SK-N-SH treated with all-trans-retinoic acid at 6 μM for 48 hours (cell line): ENCODE measurements at regions not wholly inside any gene's neighbourhood (a gene's known extent, or its start where the extent isn't known, plus 50 kb on each side); places are given as distances from the start of the nearest gene placed in this dataset.

ENCODE experiments used
- ATAC-seq: fragments of 200-7000 bp; cut with Tn5 transposase; 3 replicates; pipeline ENCODE4 v1.9.1; 2020; ENCODE audit warnings: mild to moderate bottlenecking, moderate library complexity
- ARNTL ChIP-seq: fragments of 450-650 bp; formaldehyde crosslinking; IDR thresholded peaks from 2 replicates; pipeline ENCODE4 v1.5.0; 2020; ENCODE audit warnings: low read depth, mild to moderate bottlenecking, moderate library complexity, borderline replicate concordance
- BACH2 ChIP-seq: fragments of 250-450 bp; sonication (Bioruptor Pico); IDR thresholded peaks from 2 replicates; pipeline ENCODE4 v1.9.0; 2021; ENCODE audit warnings: mild to moderate bottlenecking, borderline replicate concordance
- CSDC2 ChIP-seq: fragments of 250-450 bp; sonication (Bioruptor Pico); IDR thresholded peaks from 2 replicates; pipeline ENCODE4 v1.5.0; 2020; ENCODE audit warnings: mild to moderate bottlenecking, moderate library complexity
- ESRRG ChIP-seq: fragments of 250-450 bp; sonication (Bioruptor Pico); IDR thresholded peaks from 2 replicates; pipeline ENCODE4 v1.6.1; 2021; ENCODE audit warnings: mild to moderate bottlenecking
- GLIS3 ChIP-seq: fragments of 250-450 bp; sonication (Bioruptor Pico); IDR thresholded peaks from 2 replicates; pipeline ENCODE4 v1.5.0; 2020; ENCODE audit warnings: mild to moderate bottlenecking, moderate library complexity
- ISL1 ChIP-seq: fragments of 250-450 bp; sonication (Bioruptor Pico); IDR thresholded peaks from 2 replicates; pipeline ENCODE4 v2.1.2; 2022; ENCODE audit warnings: mild to moderate bottlenecking, moderate library complexity
- OSR1 ChIP-seq: fragments of 250-450 bp; sonication (Bioruptor Pico); IDR thresholded peaks from 2 replicates; pipeline ENCODE4 v1.8.0; 2022; ENCODE audit warnings: moderate library complexity, mild to moderate bottlenecking, inconsistent platforms
- PPARA ChIP-seq: fragments of 250-450 bp; sonication (Bioruptor Pico); IDR thresholded peaks from 2 replicates; pipeline ENCODE4 v1.5.0; 2020; ENCODE audit warnings: mild to moderate bottlenecking, borderline replicate concordance
- RARB ChIP-seq: fragments of 250-450 bp; sonication (Bioruptor Pico); IDR thresholded peaks from 2 replicates; pipeline ENCODE4 v1.8.0; 2021; ENCODE audit warnings: mild to moderate bottlenecking, moderate library complexity
- SNAI2 ChIP-seq: fragments of 250-450 bp; sonication (Bioruptor Pico); IDR thresholded peaks from 2 replicates; pipeline ENCODE4 v1.5.0; 2020; ENCODE audit warnings: mild to moderate bottlenecking, moderate library complexity
- TCF4 ChIP-seq: fragments of 250-450 bp; sonication (Bioruptor Pico); IDR thresholded peaks from 2 replicates; pipeline ENCODE4 v1.8.0; 2021; ENCODE audit warnings: mild to moderate bottlenecking, moderate library complexity, borderline replicate concordance
- TOX ChIP-seq: fragments of 250-450 bp; sonication (Bioruptor Pico); IDR thresholded peaks from 2 replicates; pipeline ENCODE4 v1.8.0; 2021; ENCODE audit warnings: mild to moderate bottlenecking, moderate library complexity, borderline replicate concordance
- ZC3H10 ChIP-seq: fragments of 250-450 bp; sonication (Bioruptor Pico); IDR thresholded peaks from 2 replicates; pipeline ENCODE4 v1.5.1; 2021; ENCODE audit warnings: mild to moderate bottlenecking, moderate library complexity
- ZFP3 ChIP-seq: fragments of 250-450 bp; sonication (Bioruptor Pico); IDR thresholded peaks from 2 replicates; pipeline ENCODE4 v1.5.0; 2020; ENCODE audit warnings: mild to moderate bottlenecking, moderate library complexity
- ZFP30 ChIP-seq: fragments of 450-650 bp; formaldehyde crosslinking; IDR thresholded peaks from 2 replicates; pipeline ENCODE4 v1.5.0; 2022; ENCODE audit warnings: mild to moderate bottlenecking, moderate library complexity
- ZNF70 ChIP-seq: fragments of 450-650 bp; formaldehyde crosslinking; IDR thresholded peaks from 2 replicates; pipeline ENCODE4 v1.5.0; 2020; ENCODE audit warnings: mild to moderate bottlenecking, moderate library complexity
- ZNF8 ChIP-seq: fragments of 450-650 bp; formaldehyde crosslinking; IDR thresholded peaks from 2 replicates; pipeline ENCODE4 v1.5.0; 2020; ENCODE audit warnings: mild to moderate bottlenecking, moderate library complexity
- TF ChIP-seq, protein P1 (sequence below): fragments of 250-450 bp; sonication (Bioruptor Pico); IDR thresholded peaks from 2 replicates; pipeline ENCODE4 v1.5.1; 2020; ENCODE audit warnings: low read depth, mild to moderate bottlenecking, moderate library complexity
- TF ChIP-seq, protein P2 (sequence below): fragments of 250-450 bp; sonication (Bioruptor Pico); IDR thresholded peaks from 2 replicates; pipeline ENCODE4 v1.5.0; 2020; ENCODE audit warnings: mild to moderate bottlenecking, moderate library complexity
- TF ChIP-seq, protein P3 (sequence below): fragments of 250-450 bp; sonication (Bioruptor Pico); IDR thresholded peaks from 2 replicates; pipeline ENCODE4 v1.8.0; 2020; ENCODE audit warnings: mild to moderate bottlenecking, moderate library complexity, borderline replicate concordance
- TF ChIP-seq, protein P4 (sequence below): fragments of 250-450 bp; sonication (Bioruptor Pico); IDR thresholded peaks from 2 replicates; pipeline ENCODE4 v1.5.1; 2021; ENCODE audit warnings: mild to moderate bottlenecking, moderate library complexity
- TF ChIP-seq, protein P5 (sequence below): fragments of 250-450 bp; sonication (Bioruptor Pico); IDR thresholded peaks from 2 replicates; pipeline ENCODE4 v1.8.0; 2021; ENCODE audit warnings: low read depth, mild to moderate bottlenecking, moderate library complexity, borderline replicate concordance

DNA sequence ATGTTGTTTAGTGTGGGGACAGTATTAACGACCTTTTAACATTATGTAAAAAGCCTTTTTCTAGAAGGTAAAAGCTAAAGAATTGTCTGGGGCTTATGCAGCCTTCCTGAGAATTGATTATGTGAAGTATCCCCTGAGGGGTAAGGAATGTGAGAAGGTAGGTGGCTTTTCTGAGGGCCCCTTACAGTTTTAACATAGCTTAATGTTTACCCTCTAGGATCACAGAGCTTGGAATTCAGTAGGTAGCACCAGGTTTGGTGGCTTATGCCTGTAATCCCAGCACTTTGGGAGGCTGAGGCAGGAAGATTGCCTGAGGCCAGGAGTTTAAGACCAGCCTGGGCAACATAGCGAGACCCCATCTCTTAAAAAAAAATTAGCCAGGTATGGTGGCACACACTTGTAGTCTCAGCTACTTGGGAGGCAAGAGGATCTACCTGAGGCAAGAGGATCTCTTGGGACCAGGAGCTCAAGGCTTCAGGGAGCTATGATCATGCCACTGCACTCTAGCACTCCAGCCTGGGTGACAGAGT is 101.3 kb downstream of the OLFM4 start:
- no peak for TF ChIP-seq ESRRG (CRISPR knock-in tag)
- TF ChIP-seq ZNF8 (CRISPR knock-in tag): no peak
- no peak for TF ChIP-seq BACH2 (CRISPR knock-in tag)
- TF ChIP-seq SNAI2 (CRISPR knock-in tag): no peak
- TF ChIP-seq, protein P1, sequence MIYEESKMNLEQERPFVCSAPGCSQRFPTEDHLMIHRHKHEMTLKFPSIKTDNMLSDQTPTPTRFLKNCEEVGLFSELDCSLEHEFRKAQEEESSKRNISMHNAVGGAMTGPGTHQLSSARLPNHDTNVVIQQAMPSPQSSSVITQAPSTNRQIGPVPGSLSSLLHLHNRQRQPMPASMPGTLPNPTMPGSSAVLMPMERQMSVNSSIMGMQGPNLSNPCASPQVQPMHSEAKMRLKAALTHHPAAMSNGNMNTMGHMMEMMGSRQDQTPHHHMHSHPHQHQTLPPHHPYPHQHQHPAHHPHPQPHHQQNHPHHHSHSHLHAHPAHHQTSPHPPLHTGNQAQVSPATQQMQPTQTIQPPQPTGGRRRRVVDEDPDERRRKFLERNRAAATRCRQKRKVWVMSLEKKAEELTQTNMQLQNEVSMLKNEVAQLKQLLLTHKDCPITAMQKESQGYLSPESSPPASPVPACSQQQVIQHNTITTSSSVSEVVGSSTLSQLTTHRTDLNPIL (CRISPR knock-in tag): no peak
- no peak for TF ChIP-seq ZFP3 (CRISPR knock-in tag)
- TF ChIP-seq PPARA: no peak
- TF ChIP-seq ZC3H10 (CRISPR knock-in tag): no peak
- no peak for TF ChIP-seq ZFP30 (CRISPR knock-in tag)
- TF ChIP-seq, protein P2, sequence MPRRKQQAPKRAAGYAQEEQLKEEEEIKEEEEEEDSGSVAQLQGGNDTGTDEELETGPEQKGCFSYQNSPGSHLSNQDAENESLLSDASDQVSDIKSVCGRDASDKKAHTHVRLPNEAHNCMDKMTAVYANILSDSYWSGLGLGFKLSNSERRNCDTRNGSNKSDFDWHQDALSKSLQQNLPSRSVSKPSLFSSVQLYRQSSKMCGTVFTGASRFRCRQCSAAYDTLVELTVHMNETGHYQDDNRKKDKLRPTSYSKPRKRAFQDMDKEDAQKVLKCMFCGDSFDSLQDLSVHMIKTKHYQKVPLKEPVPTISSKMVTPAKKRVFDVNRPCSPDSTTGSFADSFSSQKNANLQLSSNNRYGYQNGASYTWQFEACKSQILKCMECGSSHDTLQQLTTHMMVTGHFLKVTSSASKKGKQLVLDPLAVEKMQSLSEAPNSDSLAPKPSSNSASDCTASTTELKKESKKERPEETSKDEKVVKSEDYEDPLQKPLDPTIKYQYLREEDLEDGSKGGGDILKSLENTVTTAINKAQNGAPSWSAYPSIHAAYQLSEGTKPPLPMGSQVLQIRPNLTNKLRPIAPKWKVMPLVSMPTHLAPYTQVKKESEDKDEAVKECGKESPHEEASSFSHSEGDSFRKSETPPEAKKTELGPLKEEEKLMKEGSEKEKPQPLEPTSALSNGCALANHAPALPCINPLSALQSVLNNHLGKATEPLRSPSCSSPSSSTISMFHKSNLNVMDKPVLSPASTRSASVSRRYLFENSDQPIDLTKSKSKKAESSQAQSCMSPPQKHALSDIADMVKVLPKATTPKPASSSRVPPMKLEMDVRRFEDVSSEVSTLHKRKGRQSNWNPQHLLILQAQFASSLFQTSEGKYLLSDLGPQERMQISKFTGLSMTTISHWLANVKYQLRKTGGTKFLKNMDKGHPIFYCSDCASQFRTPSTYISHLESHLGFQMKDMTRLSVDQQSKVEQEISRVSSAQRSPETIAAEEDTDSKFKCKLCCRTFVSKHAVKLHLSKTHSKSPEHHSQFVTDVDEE (CRISPR knock-in tag): no peak
- no peak for TF ChIP-seq CSDC2 (CRISPR knock-in tag)
- TF ChIP-seq RARB (CRISPR knock-in tag): no peak
- TF ChIP-seq TOX (CRISPR knock-in tag): no peak
- no peak for ATAC-seq

DNA sequence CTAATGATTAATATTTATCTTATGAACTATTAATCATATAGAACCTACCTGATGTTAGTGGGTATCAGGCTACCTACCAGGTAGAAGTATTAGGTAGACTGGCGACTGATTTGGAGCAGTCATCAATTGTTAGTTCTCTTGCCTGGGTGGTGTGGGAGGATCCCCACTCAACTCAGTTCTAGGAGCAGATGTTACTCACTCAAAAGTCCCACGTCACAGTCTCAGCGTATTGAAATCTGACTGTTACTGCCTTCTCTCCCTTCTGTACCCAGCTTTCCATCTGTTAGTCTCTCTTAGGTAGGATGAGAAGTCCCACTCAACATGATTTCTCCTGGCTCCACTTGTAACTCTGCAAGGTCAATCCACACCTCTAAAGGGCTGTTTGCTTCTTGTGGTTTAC is 102.7 kb downstream of the OLFM4 start:
- no peak for ATAC-seq
- TF ChIP-seq, protein P3, sequence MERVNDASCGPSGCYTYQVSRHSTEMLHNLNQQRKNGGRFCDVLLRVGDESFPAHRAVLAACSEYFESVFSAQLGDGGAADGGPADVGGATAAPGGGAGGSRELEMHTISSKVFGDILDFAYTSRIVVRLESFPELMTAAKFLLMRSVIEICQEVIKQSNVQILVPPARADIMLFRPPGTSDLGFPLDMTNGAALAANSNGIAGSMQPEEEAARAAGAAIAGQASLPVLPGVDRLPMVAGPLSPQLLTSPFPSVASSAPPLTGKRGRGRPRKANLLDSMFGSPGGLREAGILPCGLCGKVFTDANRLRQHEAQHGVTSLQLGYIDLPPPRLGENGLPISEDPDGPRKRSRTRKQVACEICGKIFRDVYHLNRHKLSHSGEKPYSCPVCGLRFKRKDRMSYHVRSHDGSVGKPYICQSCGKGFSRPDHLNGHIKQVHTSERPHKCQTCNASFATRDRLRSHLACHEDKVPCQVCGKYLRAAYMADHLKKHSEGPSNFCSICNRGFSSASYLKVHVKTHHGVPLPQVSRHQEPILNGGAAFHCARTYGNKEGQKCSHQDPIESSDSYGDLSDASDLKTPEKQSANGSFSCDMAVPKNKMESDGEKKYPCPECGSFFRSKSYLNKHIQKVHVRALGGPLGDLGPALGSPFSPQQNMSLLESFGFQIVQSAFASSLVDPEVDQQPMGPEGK (CRISPR knock-in tag): no peak
- TF ChIP-seq ZC3H10 (CRISPR knock-in tag): no peak
- no peak for TF ChIP-seq ISL1
- no peak for TF ChIP-seq ZNF70 (CRISPR knock-in tag)
- TF ChIP-seq RARB (CRISPR knock-in tag): no peak
- no peak for TF ChIP-seq ARNTL (CRISPR knock-in tag)
- TF ChIP-seq PPARA: no peak
- TF ChIP-seq, protein P4, sequence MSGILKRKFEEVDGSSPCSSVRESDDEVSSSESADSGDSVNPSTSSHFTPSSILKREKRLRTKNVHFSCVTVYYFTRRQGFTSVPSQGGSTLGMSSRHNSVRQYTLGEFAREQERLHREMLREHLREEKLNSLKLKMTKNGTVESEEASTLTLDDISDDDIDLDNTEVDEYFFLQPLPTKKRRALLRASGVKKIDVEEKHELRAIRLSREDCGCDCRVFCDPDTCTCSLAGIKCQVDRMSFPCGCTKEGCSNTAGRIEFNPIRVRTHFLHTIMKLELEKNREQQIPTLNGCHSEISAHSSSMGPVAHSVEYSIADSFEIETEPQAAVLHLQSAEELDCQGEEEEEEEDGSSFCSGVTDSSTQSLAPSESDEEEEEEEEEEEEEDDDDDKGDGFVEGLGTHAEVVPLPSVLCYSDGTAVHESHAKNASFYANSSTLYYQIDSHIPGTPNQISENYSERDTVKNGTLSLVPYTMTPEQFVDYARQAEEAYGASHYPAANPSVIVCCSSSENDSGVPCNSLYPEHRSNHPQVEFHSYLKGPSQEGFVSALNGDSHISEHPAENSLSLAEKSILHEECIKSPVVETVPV (CRISPR knock-in tag): no peak
- TF ChIP-seq, protein P2 (CRISPR knock-in tag): no peak
- no peak for TF ChIP-seq ESRRG (CRISPR knock-in tag)
- no peak for TF ChIP-seq BACH2 (CRISPR knock-in tag)
- TF ChIP-seq TOX (CRISPR knock-in tag): no peak
- TF ChIP-seq OSR1 (CRISPR knock-in tag): no peak
- no peak for TF ChIP-seq CSDC2 (CRISPR knock-in tag)
- TF ChIP-seq, protein P1 (CRISPR knock-in tag): no peak
- TF ChIP-seq, protein P5, sequence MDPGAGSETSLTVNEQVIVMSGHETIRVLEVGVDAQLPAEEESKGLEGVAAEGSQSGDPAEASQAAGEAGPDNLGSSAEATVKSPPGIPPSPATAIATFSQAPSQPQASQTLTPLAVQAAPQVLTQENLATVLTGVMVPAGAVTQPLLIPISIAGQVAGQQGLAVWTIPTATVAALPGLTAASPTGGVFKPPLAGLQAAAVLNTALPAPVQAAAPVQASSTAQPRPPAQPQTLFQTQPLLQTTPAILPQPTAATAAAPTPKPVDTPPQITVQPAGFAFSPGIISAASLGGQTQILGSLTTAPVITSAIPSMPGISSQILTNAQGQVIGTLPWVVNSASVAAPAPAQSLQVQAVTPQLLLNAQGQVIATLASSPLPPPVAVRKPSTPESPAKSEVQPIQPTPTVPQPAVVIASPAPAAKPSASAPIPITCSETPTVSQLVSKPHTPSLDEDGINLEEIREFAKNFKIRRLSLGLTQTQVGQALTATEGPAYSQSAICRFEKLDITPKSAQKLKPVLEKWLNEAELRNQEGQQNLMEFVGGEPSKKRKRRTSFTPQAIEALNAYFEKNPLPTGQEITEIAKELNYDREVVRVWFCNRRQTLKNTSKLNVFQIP: no peak
- TF ChIP-seq TCF4 (CRISPR knock-in tag): no peak
- TF ChIP-seq ZNF8 (CRISPR knock-in tag): no peak
- TF ChIP-seq GLIS3: no peak
